ENCODE measurements at regions not wholly inside any gene's neighbourhood (a gene's known extent, or its start where the extent isn't known, plus 50 kb on each side); places are given as distances from the start of the nearest gene placed in this dataset.

DNA sequence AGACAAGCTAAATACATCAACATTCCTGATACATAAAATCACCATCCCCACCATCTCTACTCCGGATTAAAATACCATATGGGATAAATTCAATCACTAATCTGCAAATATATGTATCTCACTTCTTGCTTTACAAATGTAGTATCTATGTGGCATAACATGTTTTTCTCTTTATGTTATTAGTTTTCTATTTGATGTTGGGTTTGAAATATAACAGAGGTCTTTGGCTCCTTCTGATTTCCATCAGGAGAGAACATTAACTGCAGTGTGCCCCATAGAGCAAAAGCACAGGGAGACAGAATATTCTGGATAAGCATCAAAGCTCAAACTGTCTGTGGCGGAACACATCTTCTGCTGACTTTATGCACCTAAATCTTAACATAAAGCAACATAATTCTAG lies 547.2 kb upstream of the CDH8 start:
- H3K27ac ChIP-seq: no peak overlapping the region
- TF ChIP-seq ZFX (IDR thresholded peaks at IDR 0.05): no peak
- no peak for TF ChIP-seq CTCF (conservative IDR thresholded peaks at IDR 0.05)

- H3K27ac ChIP-seq: no peak overlapping the region
- no peak for TF ChIP-seq CTCF (conservative IDR thresholded peaks at IDR 0.05)
- TF ChIP-seq ZFX (IDR thresholded peaks at IDR 0.05): no peak
These were observed 537.2 kb upstream of the CDH8 start for GRCh38 chr16:62573466-62573865.

- TF ChIP-seq ZFX (IDR thresholded peaks at IDR 0.05) (no peak), CTCF (conservative IDR thresholded peaks at IDR 0.05) (no peak)
- H3K27ac ChIP-seq: no peak overlapping the region
These were observed 532.7 kb upstream of the CDH8 start for GRCh38 chr16:62568926-62569325.

- no peak for TF ChIP-seq CTCF (conservative IDR thresholded peaks at IDR 0.05)
- no peak for TF ChIP-seq ZFX (IDR thresholded peaks at IDR 0.05)
- no peak overlapping the region for H3K27ac ChIP-seq
These were observed 529.5 kb upstream of the CDH8 start for GRCh38 chr16:62565706-62566105.

DNA sequence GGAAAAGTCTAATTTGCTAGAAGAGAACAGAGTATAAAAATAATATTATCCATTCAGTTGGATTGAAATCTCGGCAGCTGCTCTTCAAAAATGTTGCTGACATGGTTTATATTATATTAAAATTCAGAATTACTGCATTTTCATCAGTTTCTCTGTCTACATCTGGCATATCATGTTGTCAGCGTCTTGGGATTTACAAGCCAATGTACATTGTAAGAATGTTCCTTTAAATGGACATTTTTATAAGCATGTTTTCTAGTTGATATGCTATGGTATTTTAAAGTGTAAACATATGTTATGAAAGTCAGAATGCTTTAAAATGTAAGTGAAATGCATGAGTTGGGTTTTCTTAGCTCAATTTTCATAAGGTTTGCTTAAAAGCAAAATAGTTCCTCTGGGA lies 528.1 kb upstream of the CDH8 start:
- TF ChIP-seq ZFX (IDR thresholded peaks at IDR 0.05) (no peak), CTCF (conservative IDR thresholded peaks at IDR 0.05) (no peak)
- no peak overlapping the region for H3K27ac ChIP-seq

DNA sequence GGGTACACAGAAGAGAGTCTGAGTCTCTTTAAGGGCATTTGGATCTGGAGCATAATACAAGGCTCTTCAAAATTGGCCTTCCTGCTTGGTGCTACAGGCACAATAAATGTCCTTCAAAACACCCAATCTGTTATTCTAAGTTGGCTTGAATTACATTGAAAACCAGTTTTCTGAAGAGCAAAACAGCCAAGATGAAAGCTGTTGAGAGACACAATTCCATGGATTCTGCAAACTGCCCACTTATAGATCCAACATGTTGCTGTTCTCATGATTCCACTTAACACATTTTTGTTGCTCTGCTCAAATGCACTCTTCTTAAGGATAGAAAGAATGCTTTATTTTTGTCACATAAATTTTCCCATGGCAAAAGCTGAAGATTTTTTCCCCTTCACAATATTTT lies 525.9 kb upstream of the CDH8 start:
- no peak overlapping the region for H3K27ac ChIP-seq
- no peak for TF ChIP-seq ZFX (IDR thresholded peaks at IDR 0.05)
- TF ChIP-seq CTCF (conservative IDR thresholded peaks at IDR 0.05): no peak

DNA sequence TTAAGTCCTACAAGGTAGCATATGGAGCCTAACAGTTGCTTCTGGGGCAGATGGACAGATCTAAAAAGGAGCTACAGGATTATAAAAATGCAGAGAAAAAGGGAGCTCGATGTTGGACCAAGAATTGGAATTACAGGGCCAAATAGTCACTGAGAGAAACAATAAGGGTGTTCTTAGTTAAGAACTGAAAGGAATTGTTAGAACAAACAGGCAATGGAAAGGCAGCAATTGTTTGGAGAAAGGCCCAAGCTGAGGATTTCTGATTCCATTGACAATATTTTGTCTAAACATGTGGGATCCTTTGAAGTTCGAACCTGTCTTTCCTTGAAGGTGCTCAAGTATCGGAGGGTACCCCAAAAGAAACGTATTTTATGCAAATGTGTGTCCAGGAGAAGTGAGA lies 513.6 kb upstream of the CDH8 start:
- no peak for TF ChIP-seq CTCF (conservative IDR thresholded peaks at IDR 0.05)
- TF ChIP-seq ZFX (IDR thresholded peaks at IDR 0.05): no peak
- no peak overlapping the region for H3K27ac ChIP-seq

Data from C4-2B (cell line).